ENCODE measurements at regions not wholly inside any gene's neighbourhood (a gene's known extent, or its start where the extent isn't known, plus 50 kb on each side); places are given as distances from the start of the nearest gene placed in this dataset.

- TF ChIP-seq CTCF (conservative IDR thresholded peaks at IDR 0.05; ENCODE audit: low read length) (no peak), EZH2phosphoT487 (IDR thresholded peaks at IDR 0.05; ENCODE audit: borderline replicate concordance) (no peak)
Observed at GRCh38 chr9:3600672-3601071, 74.9 kb upstream of the RFX3 start.

All from Loucy (cell line).